ENCODE measurements at regions not wholly inside any gene's neighbourhood (a gene's known extent, or its start where the extent isn't known, plus 50 kb on each side); places are given as distances from the start of the nearest gene placed in this dataset.

DNA sequence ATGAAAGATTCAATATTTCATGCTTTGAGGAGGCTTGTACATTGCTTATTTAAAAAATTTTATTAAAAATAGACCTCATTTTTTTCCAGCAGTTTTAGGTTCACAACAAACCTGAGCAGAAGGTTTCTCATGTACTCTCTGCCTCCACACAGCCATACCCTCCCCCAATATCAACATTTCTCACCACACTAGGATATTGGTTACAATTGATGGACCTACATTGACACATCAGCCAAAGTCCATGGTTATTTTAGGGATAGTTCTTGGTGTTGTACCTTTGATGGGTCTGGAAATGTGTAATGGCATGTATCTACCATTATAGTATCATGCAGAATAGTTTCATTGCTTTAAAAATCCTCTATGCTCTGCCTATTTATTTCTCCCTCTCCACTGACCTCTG, 611.0 kb downstream of the KCTD8 start:
- H3K27me3 ChIP-seq: no peaks in the 10 kb centered on the region
- no peaks in the 10 kb centered on the region for H3K36me3 ChIP-seq
- H3K27ac ChIP-seq: no peak overlapping the region
- H3K4me3 ChIP-seq: no peak overlapping the region
- TF ChIP-seq, protein P1, sequence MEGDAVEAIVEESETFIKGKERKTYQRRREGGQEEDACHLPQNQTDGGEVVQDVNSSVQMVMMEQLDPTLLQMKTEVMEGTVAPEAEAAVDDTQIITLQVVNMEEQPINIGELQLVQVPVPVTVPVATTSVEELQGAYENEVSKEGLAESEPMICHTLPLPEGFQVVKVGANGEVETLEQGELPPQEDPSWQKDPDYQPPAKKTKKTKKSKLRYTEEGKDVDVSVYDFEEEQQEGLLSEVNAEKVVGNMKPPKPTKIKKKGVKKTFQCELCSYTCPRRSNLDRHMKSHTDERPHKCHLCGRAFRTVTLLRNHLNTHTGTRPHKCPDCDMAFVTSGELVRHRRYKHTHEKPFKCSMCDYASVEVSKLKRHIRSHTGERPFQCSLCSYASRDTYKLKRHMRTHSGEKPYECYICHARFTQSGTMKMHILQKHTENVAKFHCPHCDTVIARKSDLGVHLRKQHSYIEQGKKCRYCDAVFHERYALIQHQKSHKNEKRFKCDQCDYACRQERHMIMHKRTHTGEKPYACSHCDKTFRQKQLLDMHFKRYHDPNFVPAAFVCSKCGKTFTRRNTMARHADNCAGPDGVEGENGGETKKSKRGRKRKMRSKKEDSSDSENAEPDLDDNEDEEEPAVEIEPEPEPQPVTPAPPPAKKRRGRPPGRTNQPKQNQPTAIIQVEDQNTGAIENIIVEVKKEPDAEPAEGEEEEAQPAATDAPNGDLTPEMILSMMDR (IDR thresholded peaks at IDR 0.05): no peak
- intact Hi-C loops (cut with DNase I): no loop called here
- H3K9me3 ChIP-seq: no peaks in the 10 kb centered on the region
- H3K4me1 ChIP-seq: no peaks in the 10 kb centered on the region
- no peak for DNase-seq (ENCODE audit: low spot score in 2 of 2)

DNA sequence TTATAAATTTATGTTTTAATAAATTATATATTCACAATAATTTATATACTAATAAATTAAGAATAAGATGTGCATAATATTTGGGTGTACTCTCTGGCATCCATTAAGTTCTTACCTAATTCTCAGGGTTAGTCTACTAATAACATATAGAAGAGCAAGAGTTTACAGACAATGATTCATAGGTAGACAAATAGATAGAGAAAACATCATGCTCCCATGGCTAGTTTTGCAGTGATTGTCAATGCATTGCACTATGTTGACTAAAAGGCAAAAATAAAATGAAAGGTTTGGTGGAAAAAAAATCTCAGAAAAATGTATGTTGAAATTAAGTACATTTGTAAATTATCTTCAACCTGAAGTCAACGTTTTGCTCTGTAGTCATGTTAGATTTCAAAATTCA, 606.0 kb downstream of the KCTD8 start:
- H3K4me1 ChIP-seq: no peaks in the 10 kb centered on the region
- H3K27ac ChIP-seq: no peak overlapping the region
- no peaks in the 10 kb centered on the region for H3K27me3 ChIP-seq
- intact Hi-C loops (cut with DNase I): no loop called here
- H3K4me3 ChIP-seq: no peak overlapping the region
- no peak for DNase-seq (ENCODE audit: low spot score in 2 of 2)
- H3K36me3 ChIP-seq: no peaks in the 10 kb centered on the region
- TF ChIP-seq, protein P1 (IDR thresholded peaks at IDR 0.05): no peak
- H3K9me3 ChIP-seq: no peaks in the 10 kb centered on the region

DNA sequence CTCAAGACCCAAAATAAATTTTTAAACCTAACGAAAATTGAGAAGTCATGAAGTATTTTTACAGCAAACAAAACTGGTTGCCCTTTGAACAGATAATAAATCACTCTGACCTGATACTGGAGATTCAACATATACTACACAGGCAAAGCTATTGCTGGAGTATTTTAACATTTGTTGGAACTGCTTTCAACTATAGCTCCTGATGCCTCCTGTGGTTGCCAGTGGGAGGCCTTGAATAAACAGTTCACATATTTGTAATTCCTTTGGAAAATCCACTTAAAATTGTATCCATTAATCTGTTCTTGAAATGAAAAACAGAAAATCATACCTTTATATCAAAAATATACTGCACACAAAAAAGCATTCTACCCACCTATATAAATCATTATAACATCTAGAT, 605.1 kb downstream of the KCTD8 start:
- intact Hi-C loops (cut with DNase I): no loop called here
- Histone ChIP-seq H3K9me3 (no peaks in the 10 kb centered on the region), H3K27ac (no peak overlapping the region), H3K4me3 (no peak overlapping the region), H3K27me3 (no peaks in the 10 kb centered on the region), H3K36me3 (no peaks in the 10 kb centered on the region), H3K4me1 (no peaks in the 10 kb centered on the region)
- no peak for DNase-seq (ENCODE audit: low spot score in 2 of 2)
- TF ChIP-seq, protein P1 (IDR thresholded peaks at IDR 0.05): no peak

DNA sequence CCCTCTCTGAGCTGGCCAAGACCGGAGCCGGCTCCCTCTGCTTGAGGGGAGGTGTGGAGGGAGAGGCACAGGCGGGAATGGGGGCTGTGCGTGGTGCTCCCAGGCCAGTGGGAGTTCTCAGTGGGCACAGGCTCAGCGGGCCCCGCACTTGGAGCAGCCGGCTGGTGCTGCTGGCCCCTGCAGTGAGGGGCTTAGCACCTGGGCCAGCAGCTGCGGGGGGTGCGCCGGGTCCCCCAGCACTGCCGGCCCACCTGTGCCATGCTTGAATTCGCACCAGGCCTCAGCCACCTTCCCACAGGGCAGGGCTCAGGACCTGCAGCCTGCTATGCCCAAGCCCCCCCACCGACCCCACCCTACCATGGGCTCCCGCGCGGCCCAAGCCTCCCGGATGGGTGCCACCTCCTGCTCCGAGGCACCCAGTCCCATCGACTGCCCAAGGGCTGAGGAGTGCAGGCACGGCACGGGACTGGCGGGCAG, 602.5 kb downstream of the KCTD8 start:
- Histone ChIP-seq H3K4me1 (no peaks in the 10 kb centered on the region), H3K27ac (no peak overlapping the region), H3K36me3 (no peaks in the 10 kb centered on the region), H3K4me3 (no peak overlapping the region), H3K9me3 (no peaks in the 10 kb centered on the region), H3K27me3 (no peaks in the 10 kb centered on the region)
- no peak for DNase-seq (ENCODE audit: low spot score in 2 of 2)
- intact Hi-C loops (cut with DNase I): no loop called here
- TF ChIP-seq, protein P1 (IDR thresholded peaks at IDR 0.05): no peak

DNA sequence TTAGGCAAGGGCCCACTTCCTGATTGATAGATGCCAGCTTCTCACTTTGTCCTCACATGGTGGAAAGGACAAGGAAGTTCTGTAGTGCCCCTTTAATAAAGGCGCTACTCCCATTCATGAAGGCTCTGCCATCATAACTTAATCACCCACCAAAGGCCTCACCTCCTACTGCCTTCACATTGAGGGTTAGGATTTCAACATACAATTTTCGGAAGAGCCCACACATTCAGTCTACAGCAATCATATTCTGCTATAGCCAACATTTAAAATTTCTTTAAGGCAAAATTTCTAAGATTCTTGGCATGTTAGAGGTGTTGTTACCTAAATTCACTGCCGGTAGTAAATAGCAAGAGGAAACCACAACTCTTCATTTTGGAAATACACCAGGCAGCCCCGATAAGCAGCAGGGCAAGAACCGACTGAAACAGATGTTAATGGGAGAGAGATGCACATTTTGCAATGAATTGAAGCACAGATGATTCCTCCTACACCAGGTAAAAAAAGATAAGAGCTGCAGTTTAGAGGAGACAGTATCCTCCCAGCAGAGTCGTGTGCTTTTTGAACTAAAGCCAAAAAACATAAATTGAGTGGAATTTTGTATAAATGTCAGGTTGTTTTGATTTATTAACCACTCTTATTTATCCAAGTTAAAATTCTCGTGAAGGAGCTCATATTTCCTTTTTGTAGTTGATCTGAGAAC, 594.9 kb downstream of the KCTD8 start:
- intact Hi-C loops (cut with DNase I): no loop called here
- no peak for DNase-seq (ENCODE audit: low spot score in 2 of 2)
- TF ChIP-seq, protein P1 (IDR thresholded peaks at IDR 0.05): no peak
- no peak overlapping the region for H3K4me3 ChIP-seq
- H3K27ac ChIP-seq: no peak overlapping the region
- no peaks in the 10 kb centered on the region for H3K36me3 ChIP-seq
- no peaks in the 10 kb centered on the region for H3K9me3 ChIP-seq
- no peaks in the 10 kb centered on the region for H3K4me1 ChIP-seq
- no peaks in the 10 kb centered on the region for H3K27me3 ChIP-seq

DNA sequence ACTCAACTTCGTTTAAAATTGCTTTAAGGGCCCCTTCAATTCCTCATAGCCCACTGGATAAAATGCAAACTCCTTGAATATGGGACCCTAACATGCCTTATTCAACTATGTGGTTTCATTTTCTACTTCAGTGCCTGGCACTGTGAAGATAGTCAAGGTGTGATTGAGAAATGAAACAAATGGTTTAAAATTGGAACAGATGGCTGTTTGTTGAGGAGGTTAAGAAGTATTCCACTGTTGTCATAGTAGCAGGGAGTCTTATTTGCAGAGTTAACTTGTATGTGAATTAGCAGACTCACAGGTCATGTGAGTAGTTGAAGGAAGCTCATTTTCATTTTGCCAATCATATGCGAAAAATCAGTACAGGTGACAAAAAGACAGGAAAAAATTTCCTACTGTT, 593.3 kb downstream of the KCTD8 start:
- intact Hi-C loops (cut with DNase I): no loop called here
- no peak overlapping the region for H3K27ac ChIP-seq
- H3K27me3 ChIP-seq: no peaks in the 10 kb centered on the region
- no peaks in the 10 kb centered on the region for H3K9me3 ChIP-seq
- no peak for DNase-seq (ENCODE audit: low spot score in 2 of 2)
- TF ChIP-seq, protein P1 (IDR thresholded peaks at IDR 0.05): no peak
- no peaks in the 10 kb centered on the region for H3K4me1 ChIP-seq
- H3K4me3 ChIP-seq: no peak overlapping the region
- no peaks in the 10 kb centered on the region for H3K36me3 ChIP-seq

All from ascending aorta (tissue), 2 donors.